ENCODE measurements at regions not wholly inside any gene's neighbourhood (a gene's known extent, or its start where the extent isn't known, plus 50 kb on each side); places are given as distances from the start of the nearest gene placed in this dataset.
"Not testable (repeated sequence)": the region's sequence is repeated elsewhere in the genome, so short reads cannot be mapped to it uniquely, and the experiment has no call there.

GRCh38 chr12:58703866-58704265 is 216.4 kb downstream of the LRIG3 start:
- DNase-seq (ENCODE audit: low read depth): peak; percentile 18

GRCh38 chr12:58704770-58705169 is 215.5 kb downstream of the LRIG3 start:
- peak; percentile 4 for DNase-seq (ENCODE audit: low read depth)

- no peak for DNase-seq (ENCODE audit: low read depth)
Measured at GRCh38 chr12:58710901-58711300, 209.4 kb downstream of the LRIG3 start.

- peak; percentile 83 for DNase-seq (ENCODE audit: low read depth)
Measured at GRCh38 chr12:58711974-58712373, 208.3 kb downstream of the LRIG3 start.

GRCh38 chr12:58712976-58713375 is 207.3 kb downstream of the LRIG3 start:
- no peak for DNase-seq (ENCODE audit: low read depth)

GRCh38 chr12:58719161-58719560 is 201.1 kb downstream of the LRIG3 start:
- no peak for DNase-seq (ENCODE audit: low read depth)

GRCh38 chr12:58720421-58720820 is 199.9 kb downstream of the LRIG3 start:
- no peak for DNase-seq (ENCODE audit: low read depth)

- no peak for DNase-seq (ENCODE audit: low read depth)
Measured at GRCh38 chr12:58725400-58726105, 194.8 kb downstream of the LRIG3 start.

GRCh38 chr12:58727521-58727920 is 192.8 kb downstream of the LRIG3 start:
- DNase-seq (ENCODE audit: low read depth): no peak

GRCh38 chr12:58728397-58728796 is 191.9 kb downstream of the LRIG3 start:
- DNase-seq (ENCODE audit: low read depth): peak; percentile 64

- DNase-seq (ENCODE audit: low read depth): no peak
Measured at GRCh38 chr12:58731096-58731495, 189.2 kb downstream of the LRIG3 start.

- DNase-seq (ENCODE audit: low read depth): no peak
Measured at GRCh38 chr12:58732894-58733293, 187.4 kb downstream of the LRIG3 start.

- DNase-seq (ENCODE audit: low read depth): no peak
Measured at GRCh38 chr12:58741226-58741625, 179.1 kb downstream of the LRIG3 start.

GRCh38 chr12:58745348-58746125 is 174.8 kb downstream of the LRIG3 start:
- DNase-seq (ENCODE audit: low read depth): no peak

- DNase-seq (ENCODE audit: low read depth): no peak
Measured at GRCh38 chr12:58747533-58747932, 172.8 kb downstream of the LRIG3 start.

GRCh38 chr12:58750484-58750883 is 169.8 kb downstream of the LRIG3 start:
- peak; percentile 85 for DNase-seq (ENCODE audit: low read depth)

GRCh38 chr12:58757422-58757821 is 162.9 kb downstream of the LRIG3 start:
- peak; percentile 89 for DNase-seq (ENCODE audit: low read depth)

- DNase-seq (ENCODE audit: low read depth): not testable (repeated sequence)
Measured at GRCh38 chr12:58759745-58760144, 160.6 kb downstream of the LRIG3 start.

- no peak for DNase-seq (ENCODE audit: low read depth)
Measured at GRCh38 chr12:58761308-58761707, 159.0 kb downstream of the LRIG3 start.

- no peak for DNase-seq (ENCODE audit: low read depth)
Measured at GRCh38 chr12:58764100-58764953, 156.0 kb downstream of the LRIG3 start.

- no peak for DNase-seq (ENCODE audit: low read depth)
Measured at GRCh38 chr12:58765076-58765475, 155.2 kb downstream of the LRIG3 start.
